HEK293T (cell line): ENCODE measurements at regions not wholly inside any gene's neighbourhood (a gene's known extent, or its start where the extent isn't known, plus 50 kb on each side); places are given as distances from the start of the nearest gene placed in this dataset.

ENCODE experiments used
- BHLHE40 ChIP-seq: fragments of 450-650 bp; IDR thresholded peaks from 2 replicates; pipeline ENCODE4 v1.6.1; 2016; ENCODE audit warnings: mild to moderate bottlenecking, moderate library complexity, borderline replicate concordance
- FOXA1 ChIP-seq: fragments of 450-650 bp; IDR thresholded peaks from 2 replicates; pipeline ENCODE4 v1.6.1; 2016; ENCODE audit warnings: mild to moderate bottlenecking
- FOXM1 ChIP-seq: fragments of 450-650 bp; IDR thresholded peaks from 2 replicates; pipeline ENCODE4 v1.6.1; 2017; ENCODE audit warnings: mild to moderate bottlenecking, borderline replicate concordance
- LEF1 ChIP-seq: fragments of 450-650 bp; IDR thresholded peaks from 2 replicates; pipeline ENCODE4 v1.6.1; 2017; ENCODE audit warnings: mild to moderate bottlenecking, borderline replicate concordance
- NFRKB ChIP-seq: fragments of 450-650 bp; IDR thresholded peaks from 2 replicates; pipeline ENCODE4 v1.6.1; 2016; ENCODE audit warnings: mild to moderate bottlenecking, moderate library complexity
- SP1 ChIP-seq: fragments of 450-650 bp; IDR thresholded peaks from 2 replicates; pipeline ENCODE4 v1.6.1; 2017
- SUZ12 ChIP-seq: fragments of 450-650 bp; IDR thresholded peaks from 2 replicates; pipeline ENCODE4 v1.6.1; 2016; ENCODE audit warnings: mild to moderate bottlenecking

DNA sequence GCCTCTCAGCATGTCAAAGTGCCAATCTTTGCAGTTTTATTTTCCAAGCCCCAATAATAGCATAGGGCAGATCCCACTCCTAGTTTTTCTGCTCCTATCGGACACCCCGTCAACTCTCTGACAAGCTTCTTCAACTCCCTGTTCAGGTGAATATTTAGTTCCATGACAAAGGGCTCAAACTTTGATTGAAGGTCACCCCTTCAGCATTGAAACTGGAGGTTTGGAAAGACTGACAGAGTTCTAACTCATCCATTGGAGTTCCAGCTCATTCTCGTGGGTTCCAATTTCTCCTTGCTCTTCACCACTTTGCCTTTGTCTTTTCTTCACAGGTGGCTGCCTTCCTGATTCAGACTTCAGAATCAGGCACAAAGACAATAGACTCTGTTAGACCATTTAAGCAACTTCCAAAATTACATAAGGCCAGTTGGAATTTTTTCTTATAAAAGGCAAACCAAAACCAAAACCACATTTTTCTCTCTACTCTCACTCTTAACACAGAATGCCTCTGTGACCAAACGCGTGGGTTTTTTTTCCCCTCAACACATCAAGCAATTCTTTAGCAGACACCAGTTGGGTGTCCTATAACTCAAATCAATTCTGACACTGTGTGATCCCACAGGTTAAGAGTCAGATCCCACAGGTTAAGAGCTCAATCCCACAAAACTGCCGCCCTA is 169.3 kb upstream of the USP25 start:
- TF ChIP-seq FOXM1, result no peak
- TF ChIP-seq SUZ12, result no peak
- TF ChIP-seq FOXA1, result no peak
- no peak for TF ChIP-seq BHLHE40
- TF ChIP-seq SP1, result no peak
- TF ChIP-seq LEF1, result no peak
- no peak for TF ChIP-seq NFRKB
